ENCODE measurements at regions not wholly inside any gene's neighbourhood (a gene's known extent, or its start where the extent isn't known, plus 50 kb on each side); places are given as distances from the start of the nearest gene placed in this dataset.

- DNase-seq, result no peak
Observed at GRCh38 chr6:120615238-120615637, 719.0 kb downstream of the TBC1D32 start.

GRCh38 chr6:120614723-120615122 is 719.6 kb downstream of the TBC1D32 start:
- DNase-seq, result no peak

GRCh38 chr6:120608826-120609225 is 725.5 kb downstream of the TBC1D32 start:
- DNase-seq, result no peak

- DNase-seq, result no peak
Observed at GRCh38 chr6:120606743-120607142, 727.5 kb downstream of the TBC1D32 start.

GRCh38 chr6:120604510-120604909 is 729.8 kb downstream of the TBC1D32 start:
- no peak for DNase-seq

GRCh38 chr6:120590611-120591010 is 743.7 kb downstream of the TBC1D32 start:
- no peak for DNase-seq

- no peak for DNase-seq
Observed at GRCh38 chr6:120588424-120588823, 745.9 kb downstream of the TBC1D32 start.

GRCh38 chr6:120587381-120587780 is 746.9 kb downstream of the TBC1D32 start:
- DNase-seq, result no peak

GRCh38 chr6:120584111-120584760 is 750.0 kb downstream of the TBC1D32 start:
- no peak for DNase-seq

GRCh38 chr6:120576061-120576460 is 758.2 kb downstream of the TBC1D32 start:
- DNase-seq, result no peak

- no peak for DNase-seq
Observed at GRCh38 chr6:120569714-120570113, 764.6 kb downstream of the TBC1D32 start.

- no peak for DNase-seq
Observed at GRCh38 chr6:120564779-120565178, 769.5 kb downstream of the TBC1D32 start.

GRCh38 chr6:120558294-120558693 is 776.0 kb downstream of the TBC1D32 start:
- no peak for DNase-seq

GRCh38 chr6:120557554-120557953 is 776.7 kb downstream of the TBC1D32 start:
- no peak for DNase-seq

GRCh38 chr6:120556491-120556890 is 777.8 kb downstream of the TBC1D32 start:
- DNase-seq, result no peak

- DNase-seq, result no peak
Observed at GRCh38 chr6:120553353-120553752, 780.9 kb downstream of the TBC1D32 start.

- no peak for DNase-seq
Observed at GRCh38 chr6:120545353-120545752, 788.9 kb downstream of the TBC1D32 start.

- no peak for DNase-seq
Observed at GRCh38 chr6:120534954-120535353, 799.3 kb downstream of the TBC1D32 start.

- no peak for DNase-seq
Observed at GRCh38 chr6:120526576-120526975, 807.7 kb downstream of the TBC1D32 start.

GRCh38 chr6:120514544-120514943 is 819.7 kb downstream of the TBC1D32 start:
- DNase-seq, result no peak

- no peak for DNase-seq
Observed at GRCh38 chr6:120511712-120512111, 822.6 kb downstream of the TBC1D32 start.

GRCh38 chr6:120498711-120499110 is 835.6 kb downstream of the TBC1D32 start:
- no peak for DNase-seq

- DNase-seq, result no peak
Observed at GRCh38 chr6:120496661-120497060, 837.6 kb downstream of the TBC1D32 start.

- DNase-seq, result no peak
Observed at GRCh38 chr6:120493505-120493904, 840.8 kb downstream of the TBC1D32 start.

- DNase-seq, result no peak
Observed at GRCh38 chr6:120489941-120490340, 844.3 kb downstream of the TBC1D32 start.

Measured in GF-D8 (cell line).